Ovary (tissue), 7 donors: ENCODE measurements at regions not wholly inside any gene's neighbourhood (a gene's known extent, or its start where the extent isn't known, plus 50 kb on each side); places are given as distances from the start of the nearest gene placed in this dataset.

Experiments used
- DNase-seq, 5 donors: peaks; one replicate each; pipeline ENCODE4 v3.0.0-alpha.2; 2019 to 2020
- H3K27ac ChIP-seq, 2 donors: fragments of 200-600 bp; one replicate each; pipeline versions ENCODE4 v1.5.1 to v1.8.0; 2019 to 2022
- H3K27me3 ChIP-seq: fragments of 200-600 bp; one replicate; pipeline ENCODE4 v1.8.0; 2022
- H3K36me3 ChIP-seq: fragments of 200-600 bp; sonication (generic); one replicate; pipeline ENCODE4 v1.5.1; 2019
- H3K4me1 ChIP-seq: one replicate; pipeline ENCODE4 v1.8.1; 2013; ENCODE audit warnings: mild to moderate bottlenecking, moderate library complexity; ENCODE audit not compliant: insufficient read depth
- H3K4me3 ChIP-seq: fragments of 200-600 bp; sonication (generic); one replicate; pipeline ENCODE4 v1.5.1; 2017
- H3K9me3 ChIP-seq, 2 donors: fragments of 200-600 bp in 1 of 2; sonication (generic) in 1 of 2; one replicate each; pipeline versions ENCODE4 v1.5.1 to v1.8.1; 2013 to 2019; ENCODE audit warnings: mild to moderate bottlenecking in 1 of 2, moderate library complexity in 1 of 2
- EP300 ChIP-seq: sonication (generic); formaldehyde crosslinking; IDR thresholded peaks from one replicate; pipeline ENCODE4 v1.6.1; 2017; ENCODE audit warnings: antibody characterized with exemption
- POLR2A ChIP-seq: fragments of 450-650 bp; IDR thresholded peaks from one replicate; pipeline ENCODE4 v1.6.1; 2017; ENCODE audit warnings: antibody characterized with exemption, mild to moderate bottlenecking, moderate library complexity
- WGBS, 3 donors: extraction: QIAGEN DNeasy Blood & Tissue Kit in 1 of 3; methylation state at CpG; one replicate each; pipeline versions ENCODE4 v1.1.5 to v1.1.7; 2013 to 2017; 5-methylcytosine and 5-hydroxymethylcytosine counted together
- intact Hi-C, 4 donors: fragments of 100-400 bp; cut with DNase I; formaldehyde crosslinking; loops; one replicate each; pipeline versions ENCODE4 v1.11.0 to v1.15.1; 2022 to 2023
- TF ChIP-seq, protein P1 (sequence below), 3 donors: fragments of 450-650 bp in 2 of 3; fragments of 200-600 bp in 1 of 3; IDR thresholded peaks; one replicate each; pipeline versions ENCODE4 v1.5.1 to v1.8.0; 2016 to 2022; ENCODE audit warnings: antibody characterized with exemption in 3 of 3, mild to moderate bottlenecking in 1 of 3
- donor health status: DM: no; HTN: no; CAD: no; lungs with moderate emphysema.
- donor health status: DM: no; HTN: no; CAD: no.
- donor health status: Bipolar disorder and iron deficiency.
- donor health status: DM: no; HTN: no; CAD: no.
- donor health status: DM: yes; HTN: yes; CAD: no.

DNA sequence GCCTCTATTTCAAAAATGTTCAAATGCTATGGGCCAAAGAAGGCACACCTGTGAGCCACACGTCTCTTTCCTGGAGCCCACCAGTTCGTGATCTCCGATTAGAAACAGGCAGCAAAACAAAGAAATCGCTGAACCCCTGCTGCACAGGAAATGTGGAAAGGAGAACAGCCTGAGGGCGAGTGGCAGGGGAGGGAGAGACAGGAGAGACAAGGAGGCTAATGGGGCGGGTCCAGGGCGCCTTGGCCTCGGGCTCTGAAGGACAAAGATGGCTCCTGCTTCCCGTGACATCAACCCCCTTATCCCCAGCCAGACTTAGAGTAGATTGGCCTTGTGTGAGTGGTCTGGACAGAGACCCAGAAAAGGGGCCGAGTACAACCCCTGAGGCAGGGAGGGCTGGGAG is 62.4 kb upstream of the DOCK1 start:
- no peaks in the 10 kb centered on the region for H3K9me3 ChIP-seq
- no peak overlapping the region for H3K4me3 ChIP-seq
- no peak for TF ChIP-seq POLR2A
- TF ChIP-seq EP300, result no peak
- TF ChIP-seq, protein P1, sequence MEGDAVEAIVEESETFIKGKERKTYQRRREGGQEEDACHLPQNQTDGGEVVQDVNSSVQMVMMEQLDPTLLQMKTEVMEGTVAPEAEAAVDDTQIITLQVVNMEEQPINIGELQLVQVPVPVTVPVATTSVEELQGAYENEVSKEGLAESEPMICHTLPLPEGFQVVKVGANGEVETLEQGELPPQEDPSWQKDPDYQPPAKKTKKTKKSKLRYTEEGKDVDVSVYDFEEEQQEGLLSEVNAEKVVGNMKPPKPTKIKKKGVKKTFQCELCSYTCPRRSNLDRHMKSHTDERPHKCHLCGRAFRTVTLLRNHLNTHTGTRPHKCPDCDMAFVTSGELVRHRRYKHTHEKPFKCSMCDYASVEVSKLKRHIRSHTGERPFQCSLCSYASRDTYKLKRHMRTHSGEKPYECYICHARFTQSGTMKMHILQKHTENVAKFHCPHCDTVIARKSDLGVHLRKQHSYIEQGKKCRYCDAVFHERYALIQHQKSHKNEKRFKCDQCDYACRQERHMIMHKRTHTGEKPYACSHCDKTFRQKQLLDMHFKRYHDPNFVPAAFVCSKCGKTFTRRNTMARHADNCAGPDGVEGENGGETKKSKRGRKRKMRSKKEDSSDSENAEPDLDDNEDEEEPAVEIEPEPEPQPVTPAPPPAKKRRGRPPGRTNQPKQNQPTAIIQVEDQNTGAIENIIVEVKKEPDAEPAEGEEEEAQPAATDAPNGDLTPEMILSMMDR (IDR thresholded peaks at IDR 0.05), result no peak
- no peak overlapping the region for H3K27ac ChIP-seq
- no peaks in the 10 kb centered on the region for H3K27me3 ChIP-seq
- no peaks in the 10 kb centered on the region for H3K36me3 ChIP-seq
- H3K4me1 ChIP-seq, result no peaks in the 10 kb centered on the region
- DNase-seq, result no peak
- 69 to 85% (median 82%) methylated on average over 10 of the region's 10 CpGs for WGBS, 3 donors
- intact Hi-C loops, result no loop called here

DNA sequence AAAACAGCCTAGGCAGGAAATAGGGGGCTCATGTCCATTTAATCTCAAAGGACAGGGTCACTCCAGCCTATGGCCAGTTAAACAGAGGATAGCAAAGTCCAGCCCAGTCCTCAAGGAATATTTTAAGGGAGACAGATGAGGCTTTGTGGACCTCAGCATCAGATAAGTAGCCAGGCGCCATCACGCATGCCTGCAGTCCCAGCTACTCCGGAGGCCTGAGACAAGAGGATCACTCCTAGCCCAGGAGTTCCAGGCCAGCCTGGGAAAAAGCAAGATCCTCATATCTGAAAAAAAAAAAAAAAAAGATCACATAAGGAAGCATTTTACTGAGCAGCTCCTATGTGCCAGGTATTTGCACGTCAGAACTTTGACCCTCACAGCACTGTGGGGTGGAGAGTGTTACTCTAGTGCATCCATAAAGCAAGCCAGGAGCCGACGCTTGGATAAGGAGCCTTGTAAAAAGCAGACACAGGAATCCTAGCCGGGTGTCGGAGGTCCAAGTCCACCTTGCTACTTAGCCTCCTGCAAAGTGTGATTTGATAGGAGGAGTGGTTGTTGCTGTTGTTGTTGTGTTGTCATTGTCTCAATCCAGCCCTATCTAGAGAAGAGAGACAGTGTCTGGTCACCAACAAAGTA is 61.8 kb upstream of the DOCK1 start:
- H3K36me3 ChIP-seq, result no peaks in the 10 kb centered on the region
- TF ChIP-seq, protein P1 (IDR thresholded peaks at IDR 0.05), result no peak
- TF ChIP-seq POLR2A (no peak), EP300 (no peak)
- intact Hi-C loops, result no loop called here
- H3K27ac ChIP-seq, result no peak overlapping the region
- WGBS, 3 donors, result 68 to 74% (median 73%) methylated on average over 8 of the region's 8 CpGs
- H3K27me3 ChIP-seq, result no peaks in the 10 kb centered on the region
- H3K9me3 ChIP-seq, result no peaks in the 10 kb centered on the region
- no peaks in the 10 kb centered on the region for H3K4me1 ChIP-seq
- DNase-seq, result no peak
- H3K4me3 ChIP-seq, result no peak overlapping the region

DNA sequence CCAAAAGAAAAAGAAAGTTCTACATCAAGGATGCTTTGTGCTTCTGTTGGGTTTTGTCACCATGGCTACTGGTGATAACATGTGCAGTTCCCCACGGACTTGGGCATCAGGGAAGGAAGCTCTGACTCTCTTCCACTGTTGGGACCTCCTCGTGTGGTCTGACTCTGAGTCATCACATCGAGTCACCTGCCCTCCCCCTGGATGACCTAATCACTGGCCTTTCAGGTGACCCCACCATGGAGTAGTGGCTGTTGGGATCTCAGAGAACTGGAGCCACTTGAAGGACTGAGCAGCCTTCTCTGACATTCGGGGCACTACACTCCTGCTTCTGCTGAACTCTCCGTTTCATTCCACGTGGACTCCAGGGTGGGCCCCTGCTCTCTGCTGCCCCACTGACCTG is 60.8 kb upstream of the DOCK1 start:
- H3K4me3 ChIP-seq, result no peak overlapping the region
- no peak overlapping the region for H3K27ac ChIP-seq
- intact Hi-C loops, result no loop called here
- WGBS, 3 donors, result 56 to 68% (median 59%) methylated on average over 6 of the region's 6 CpGs
- no peaks in the 10 kb centered on the region for H3K36me3 ChIP-seq
- TF ChIP-seq, protein P1 (IDR thresholded peaks at IDR 0.05), result no peak
- TF ChIP-seq POLR2A, result no peak
- TF ChIP-seq EP300, result no peak
- no peaks in the 10 kb centered on the region for H3K9me3 ChIP-seq
- H3K4me1 ChIP-seq, result no peaks in the 10 kb centered on the region
- DNase-seq, result no peak
- H3K27me3 ChIP-seq, result no peaks in the 10 kb centered on the region

DNA sequence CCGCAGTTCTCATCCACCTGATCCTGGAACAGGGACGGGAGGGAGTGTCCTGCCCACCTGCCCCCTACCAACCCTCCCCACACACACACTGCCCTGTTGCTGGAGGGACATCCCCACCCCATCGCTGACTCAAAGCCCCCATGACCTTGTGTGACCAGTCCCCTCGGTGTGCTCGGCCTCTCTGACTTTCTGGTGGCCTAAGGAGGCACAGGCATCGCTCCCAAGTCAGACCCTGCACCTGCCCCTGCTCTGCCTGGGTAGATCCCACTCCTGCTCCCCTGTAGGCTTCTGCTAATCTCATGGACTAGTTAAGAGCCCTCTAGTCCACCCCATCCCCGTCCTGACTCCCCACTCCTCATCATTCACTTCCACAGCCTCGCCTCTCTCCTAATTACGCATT is 58.8 kb upstream of the DOCK1 start:
- Histone ChIP-seq H3K36me3 (no peaks in the 10 kb centered on the region), H3K4me1 (no peaks in the 10 kb centered on the region), H3K4me3 (no peak overlapping the region), H3K9me3 (no peaks in the 10 kb centered on the region), H3K27me3 (no peaks in the 10 kb centered on the region), H3K27ac (no peak overlapping the region)
- no peak for DNase-seq
- no peak for TF ChIP-seq EP300
- TF ChIP-seq, protein P1 (IDR thresholded peaks at IDR 0.05), result no peak
- no peak for TF ChIP-seq POLR2A
- WGBS, 3 donors, result 89 to 92% (median 91%) methylated on average over 9 of the region's 9 CpGs
- intact Hi-C loops, result no loop called here
